ENCODE measurements at regions not wholly inside any gene's neighbourhood (a gene's known extent, or its start where the extent isn't known, plus 50 kb on each side); places are given as distances from the start of the nearest gene placed in this dataset.

DNA sequence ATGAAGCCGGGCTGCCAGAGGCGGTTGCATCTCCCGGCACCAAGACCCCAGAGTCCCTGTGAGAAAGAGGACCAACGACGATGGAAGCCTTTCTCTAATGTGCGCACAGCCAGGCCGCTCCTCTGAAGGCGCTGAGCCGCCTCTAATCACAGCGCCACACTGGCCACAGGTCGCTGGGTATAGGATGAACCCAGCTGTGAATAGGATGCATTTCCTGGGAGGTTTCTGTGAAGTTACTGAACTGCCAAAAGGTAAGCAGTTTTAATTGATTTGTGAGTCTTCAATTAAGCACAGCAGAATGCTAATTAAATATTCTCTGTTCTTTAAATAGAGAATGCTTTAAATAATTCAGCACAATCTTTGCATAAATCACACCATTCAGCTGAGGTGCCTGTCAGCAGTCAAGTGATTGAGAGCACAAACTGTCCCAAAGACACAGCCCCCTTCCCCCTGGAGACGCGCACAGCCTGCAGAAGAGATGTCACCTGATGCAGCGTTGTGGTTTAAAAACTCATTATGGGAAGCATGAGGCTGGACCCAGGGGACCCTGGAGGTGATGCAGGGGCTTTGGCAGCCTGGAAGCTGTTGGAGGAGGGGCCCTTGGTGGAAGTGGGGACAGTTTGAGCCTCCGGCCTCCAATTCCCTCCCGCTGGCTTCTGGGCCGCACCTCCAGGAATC is 98.1 kb downstream of the RTP5 start:
- TF ChIP-seq EZH2 (IDR thresholded peaks at IDR 0.05; ENCODE audit: low read depth, low read length, severe bottlenecking) (no peak), GTF2F1 (IDR thresholded peaks at IDR 0.05; ENCODE audit: borderline replicate concordance, low read depth, low read length) (no peak), CHD2 (IDR thresholded peaks at IDR 0.05; ENCODE audit: low read length) (no peak), POLR2A (IDR thresholded peaks at IDR 0.05; ENCODE audit: control extremely low read depth in 1 of 2, low read depth in 2 of 2, low read length in 2 of 2) (no peak)
- TF ChIP-seq, protein P1, sequence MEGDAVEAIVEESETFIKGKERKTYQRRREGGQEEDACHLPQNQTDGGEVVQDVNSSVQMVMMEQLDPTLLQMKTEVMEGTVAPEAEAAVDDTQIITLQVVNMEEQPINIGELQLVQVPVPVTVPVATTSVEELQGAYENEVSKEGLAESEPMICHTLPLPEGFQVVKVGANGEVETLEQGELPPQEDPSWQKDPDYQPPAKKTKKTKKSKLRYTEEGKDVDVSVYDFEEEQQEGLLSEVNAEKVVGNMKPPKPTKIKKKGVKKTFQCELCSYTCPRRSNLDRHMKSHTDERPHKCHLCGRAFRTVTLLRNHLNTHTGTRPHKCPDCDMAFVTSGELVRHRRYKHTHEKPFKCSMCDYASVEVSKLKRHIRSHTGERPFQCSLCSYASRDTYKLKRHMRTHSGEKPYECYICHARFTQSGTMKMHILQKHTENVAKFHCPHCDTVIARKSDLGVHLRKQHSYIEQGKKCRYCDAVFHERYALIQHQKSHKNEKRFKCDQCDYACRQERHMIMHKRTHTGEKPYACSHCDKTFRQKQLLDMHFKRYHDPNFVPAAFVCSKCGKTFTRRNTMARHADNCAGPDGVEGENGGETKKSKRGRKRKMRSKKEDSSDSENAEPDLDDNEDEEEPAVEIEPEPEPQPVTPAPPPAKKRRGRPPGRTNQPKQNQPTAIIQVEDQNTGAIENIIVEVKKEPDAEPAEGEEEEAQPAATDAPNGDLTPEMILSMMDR (IDR thresholded peaks at IDR 0.05; ENCODE audit: control extremely low read depth in 1 of 3, insufficient read depth in 1 of 3, low read depth in 1 of 3, low read length in 3 of 3): no peak

All from H1 (cell line).